ENCODE measurements at regions not wholly inside any gene's neighbourhood (a gene's known extent, or its start where the extent isn't known, plus 50 kb on each side); places are given as distances from the start of the nearest gene placed in this dataset.

- H2BK12ac ChIP-seq (ENCODE audit: low read depth, low read length): peak overlapping the region; percentile 56; the same call in 1 of the 2 replicates
- peaks cover 0 to 12% (median 3%) of the 10 kb centered on the region in 4 experiments; a peak in 4 of 7 replicates for H3K4me1 ChIP-seq (replicated peaks in 1 of 4; ENCODE audit: control insufficient read depth in 3 of 4, insufficient read depth in 4 of 4, low read length in 3 of 4)
- DNase-seq (ENCODE audit: low read depth in 1 of 2, low spot score in 2 of 2): no peak
- H2BK20ac ChIP-seq (ENCODE audit: low read length): peak overlapping the region; percentile 23; the same call in 1 of the 2 replicates
- H3K14ac ChIP-seq (ENCODE audit: insufficient read length): no peak overlapping the region
- H3K56ac ChIP-seq (replicated peaks; ENCODE audit: insufficient read length, low read depth, low read length): no peak overlapping the region
- 81% methylated on average over 3 of the region's 3 CpGs; no CpG with 5 or more reads in 1 of the 2 experiments for WGBS, 2 experiments (ENCODE audit: extremely low coverage in 1 of 2, insufficient coverage in 1 of 2, insufficient read length in 1 of 2, insufficient replicate concordance in 2 of 2, low coverage in 1 of 2, low lambda C conversion rate in 2 of 2, missing lambda C conversion rate in 1 of 2)
- H3K23ac ChIP-seq (ENCODE audit: insufficient read length): no peak overlapping the region
- no peak overlapping the region for H2AFZ ChIP-seq (ENCODE audit: low read length)
- no peaks in the 10 kb centered on the region; the same call in 1 of the 2 replicates for H3K23me2 ChIP-seq (ENCODE audit: low read depth, low read length)
- peak overlapping the region; percentile 27; the same call in 1 of the 2 replicates for H3K18ac ChIP-seq (ENCODE audit: extremely low read depth, low read length)
- H3K27me3 ChIP-seq (replicated peaks in 1 of 4; ENCODE audit: control insufficient read depth in 3 of 4, extremely low read depth in 1 of 4, insufficient read depth in 3 of 4, low read length in 3 of 4): no peaks in the 10 kb centered on the region
- H4K8ac ChIP-seq (ENCODE audit: extremely low read depth, insufficient read depth, low read length): no peak overlapping the region
- no peak overlapping the region for H4K91ac ChIP-seq (replicated peaks; ENCODE audit: insufficient read length, low read length)
- H2BK5ac ChIP-seq (ENCODE audit: low read depth, low read length): peak overlapping the region; percentile 40; the same call in 1 of the 2 replicates
- H2BK120ac ChIP-seq (replicated peaks; ENCODE audit: low read depth, low read length): no peak overlapping the region
- H3K9me3 ChIP-seq (ENCODE audit: insufficient read depth in 2 of 2, low read depth in 1 of 2, low read length in 1 of 2): no peaks in the 10 kb centered on the region
- H4K5ac ChIP-seq (ENCODE audit: insufficient read length, low read depth, low read length): no peak overlapping the region
- no peak overlapping the region for H3K4ac ChIP-seq (replicated peaks; ENCODE audit: insufficient read length, low read depth, low read length)
- H4K20me1 ChIP-seq (replicated peaks in 1 of 2; ENCODE audit: control insufficient read depth in 1 of 2, insufficient read depth in 2 of 2, low read length in 2 of 2): no peaks in the 10 kb centered on the region
- FAIRE-seq: no peak
- H3K36me3 ChIP-seq (ENCODE audit: control insufficient read depth in 2 of 4, insufficient read depth in 4 of 4, low read length in 3 of 4): no peaks in the 10 kb centered on the region
- no peaks in the 10 kb centered on the region for H3K79me2 ChIP-seq (ENCODE audit: control insufficient read depth in 1 of 2, insufficient read depth in 2 of 2, low read length in 2 of 2)
- H3K27ac ChIP-seq (ENCODE audit: low read depth, low read length): no peak overlapping the region
- CTCF ChIA-PET (ENCODE audit: partially characterized antibody): interaction anchor here (1.1 kb wide), 1 partner anchor 33 kb away, joined by 3 read pairs; no protein-coding TSS in a partner anchor
- no peak overlapping the region for H2AK5ac ChIP-seq (ENCODE audit: low read depth, low read length)
- POLR2A ChIA-PET (ENCODE audit: partially characterized antibody): no interaction called here
- H3K79me1 ChIP-seq (ENCODE audit: low read depth, low read length): no peaks in the 10 kb centered on the region
- TF ChIP-seq EGR1 (IDR thresholded peaks at IDR 0.05; ENCODE audit: borderline replicate concordance, low read depth, low read length) (no peak), EZH2 (IDR thresholded peaks at IDR 0.05; ENCODE audit: low read depth, low read length, severe bottlenecking) (no peak), POU5F1 (IDR thresholded peaks at IDR 0.05; ENCODE audit: low read depth, low read length) (no peak), SP1 (IDR thresholded peaks at IDR 0.05; ENCODE audit: low read depth, low read length) (no peak), NRF1 (IDR thresholded peaks at IDR 0.05; ENCODE audit: low read depth, low read length) (no peak), ATF2 (IDR thresholded peaks at IDR 0.05; ENCODE audit: low read length) (no peak), CREB1 (IDR thresholded peaks at IDR 0.05) (no peak), SIX5 (IDR thresholded peaks at IDR 0.05; ENCODE audit: low read depth, low read length) (no peak), JUND (IDR thresholded peaks at IDR 0.05; ENCODE audit: low read length) (no peak), EP300 (IDR thresholded peaks at IDR 0.05; ENCODE audit: borderline replicate concordance in 1 of 2, low read depth in 2 of 2, low read length in 2 of 2) (no peak), TAF7 (optimal IDR thresholded peaks at IDR 0.05; ENCODE audit: borderline replicate concordance, low read depth, low read length) (no peak)
- 0 out of 2 replicates have a peak overlapping the region, but pooled peaks have one; percentile 38 for H2BK15ac ChIP-seq (ENCODE audit: low read length)
- H3K9ac ChIP-seq (replicated peaks in 1 of 4; ENCODE audit: extremely low read depth in 1 of 4, low read depth in 3 of 4, low read length in 3 of 4): no peak overlapping the region
- no peak overlapping the region for H3K4me3 ChIP-seq (ENCODE audit: extremely low read depth in 1 of 4, insufficient read depth in 2 of 4, low read depth in 3 of 4, low read length in 4 of 4)
- H3K4me2 ChIP-seq (ENCODE audit: insufficient read depth in 1 of 2, low read depth in 2 of 2, low read length in 2 of 2): no peak overlapping the region
Observed at GRCh38 chr4:174402470-174403176, 118.9 kb downstream of the CEP44 start.
